ENCODE measurements at regions not wholly inside any gene's neighbourhood (a gene's known extent, or its start where the extent isn't known, plus 50 kb on each side); places are given as distances from the start of the nearest gene placed in this dataset.

DNA sequence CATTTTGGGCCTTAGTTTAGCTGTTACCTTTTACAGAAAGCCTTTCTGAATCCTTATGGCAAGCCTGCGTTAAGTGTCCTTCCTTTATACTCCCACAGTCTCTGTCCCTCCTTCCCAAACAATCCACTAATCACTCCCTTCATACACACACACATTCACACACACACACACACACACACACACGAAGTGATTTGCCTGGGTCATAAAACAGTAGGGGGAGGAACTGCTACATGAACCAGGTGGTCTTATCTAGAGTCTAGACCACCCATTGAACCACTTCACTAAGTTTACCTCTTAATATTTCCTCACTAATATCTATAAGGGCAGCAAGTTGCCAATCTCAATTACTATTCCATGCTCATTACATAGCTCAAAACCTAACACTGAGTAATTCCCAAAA is 196.7 kb upstream of the GUCY1A2 start:
- TF ChIP-seq CTCF (IDR thresholded peaks at IDR 0.05 in 2 of 3, conservative IDR thresholded peaks at IDR 0.05 in 1 of 3; ENCODE audit: borderline replicate concordance in 1 of 3, insufficient read depth in 1 of 3, low read depth in 2 of 3, low read length in 2 of 3) (no peak), POLR2AphosphoS5 (IDR thresholded peaks at IDR 0.05; ENCODE audit: low read depth, low read length) (no peak), EZH2 (IDR thresholded peaks at IDR 0.05) (no peak), EZH2phosphoT487 (IDR thresholded peaks at IDR 0.05; ENCODE audit: borderline replicate concordance) (no peak), TCF7L2 (IDR thresholded peaks at IDR 0.05; ENCODE audit: borderline replicate concordance, extremely low read depth, insufficient read depth, insufficient read length) (no peak), POLR2A (IDR thresholded peaks at IDR 0.05; ENCODE audit: borderline replicate concordance, extremely low read depth, insufficient read depth, insufficient read length) (no peak), YY1 (IDR thresholded peaks at IDR 0.05; ENCODE audit: extremely low read depth, insufficient replicate concordance, low read depth, low read length) (no peak), ELF1 (IDR thresholded peaks at IDR 0.05; ENCODE audit: borderline replicate concordance, low read depth) (no peak), CEBPB (IDR thresholded peaks at IDR 0.05; ENCODE audit: low read depth) (no peak), JUND (IDR thresholded peaks at IDR 0.05) (no peak)
- TF ChIP-seq, protein P1, sequence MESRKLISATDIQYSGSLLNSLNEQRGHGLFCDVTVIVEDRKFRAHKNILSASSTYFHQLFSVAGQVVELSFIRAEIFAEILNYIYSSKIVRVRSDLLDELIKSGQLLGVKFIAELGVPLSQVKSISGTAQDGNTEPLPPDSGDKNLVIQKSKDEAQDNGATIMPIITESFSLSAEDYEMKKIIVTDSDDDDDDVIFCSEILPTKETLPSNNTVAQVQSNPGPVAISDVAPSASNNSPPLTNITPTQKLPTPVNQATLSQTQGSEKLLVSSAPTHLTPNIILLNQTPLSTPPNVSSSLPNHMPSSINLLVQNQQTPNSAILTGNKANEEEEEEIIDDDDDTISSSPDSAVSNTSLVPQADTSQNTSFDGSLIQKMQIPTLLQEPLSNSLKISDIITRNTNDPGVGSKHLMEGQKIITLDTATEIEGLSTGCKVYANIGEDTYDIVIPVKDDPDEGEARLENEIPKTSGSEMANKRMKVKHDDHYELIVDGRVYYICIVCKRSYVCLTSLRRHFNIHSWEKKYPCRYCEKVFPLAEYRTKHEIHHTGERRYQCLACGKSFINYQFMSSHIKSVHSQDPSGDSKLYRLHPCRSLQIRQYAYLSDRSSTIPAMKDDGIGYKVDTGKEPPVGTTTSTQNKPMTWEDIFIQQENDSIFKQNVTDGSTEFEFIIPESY (IDR thresholded peaks at IDR 0.05; ENCODE audit: extremely low read depth, insufficient replicate concordance, low read length), result no peak
